ENCODE measurements at regions not wholly inside any gene's neighbourhood (a gene's known extent, or its start where the extent isn't known, plus 50 kb on each side); places are given as distances from the start of the nearest gene placed in this dataset.

DNA sequence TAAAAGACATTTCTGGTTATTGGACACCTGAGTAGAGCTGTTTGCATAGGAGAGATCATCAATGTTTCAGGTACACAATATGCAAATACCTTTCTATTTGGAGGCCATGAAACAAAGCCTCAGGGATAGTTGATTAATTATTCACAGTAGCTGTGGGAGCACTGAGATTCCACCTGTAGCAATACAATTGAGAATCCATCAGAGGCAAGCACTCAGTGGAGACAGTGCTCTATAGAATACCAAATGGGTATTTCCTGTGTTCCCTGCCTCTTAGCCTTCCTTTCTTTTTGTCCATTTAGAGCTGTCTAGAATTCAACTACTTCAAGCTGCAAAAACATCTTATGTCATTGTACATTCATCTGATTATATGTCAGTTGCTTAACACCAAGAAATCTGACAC, 1754.0 kb upstream of the ACO1 start:
- TF ChIP-seq SUZ12 (IDR thresholded peaks at IDR 0.05; ENCODE audit: extremely low read depth, insufficient read depth, insufficient read length) (no peak), YY1 (IDR thresholded peaks at IDR 0.05; ENCODE audit: insufficient read depth, insufficient read length) (no peak), ZNF274 (IDR thresholded peaks at IDR 0.05; ENCODE audit: low read depth, low read length) (no peak)

All from NT2/D1 (cell line).